Left renal pelvis (tissue), 4 donors: ENCODE measurements at regions not wholly inside any gene's neighbourhood (a gene's known extent, or its start where the extent isn't known, plus 50 kb on each side); places are given as distances from the start of the nearest gene placed in this dataset.
"Not testable (repeated sequence)": the region's sequence is repeated elsewhere in the genome, so short reads cannot be mapped to it uniquely, and the experiment has no call there.

Source experiments
- DNase-seq, 4 donors: peaks; one replicate each; pipeline ENCODE4 v3.0.0-alpha.2; 2013; ENCODE audit warnings: low read depth in 4 of 4, low spot score in 3 of 4

- DNase-seq, result no peak
Observed at GRCh38 chr2:106293271-106293783, 99.2 kb upstream of the UXS1 start.

- no peak for DNase-seq
Observed at GRCh38 chr2:106292627-106293026, 98.5 kb upstream of the UXS1 start.

GRCh38 chr2:106288873-106289272, 94.8 kb upstream of the UXS1 start:
- DNase-seq, result no peak

- no peak for DNase-seq
Observed at GRCh38 chr2:106285237-106285829, 91.2 kb upstream of the UXS1 start.

GRCh38 chr2:106284691-106285202, 90.6 kb upstream of the UXS1 start:
- DNase-seq, result no peak

- no peak for DNase-seq
Observed at GRCh38 chr2:106284255-106284654, 90.2 kb upstream of the UXS1 start.

- not testable (repeated sequence) for DNase-seq
Observed at GRCh38 chr2:106283228-106284152, 89.4 kb upstream of the UXS1 start.

GRCh38 chr2:106282462-106283170, 88.5 kb upstream of the UXS1 start:
- DNase-seq, result no peak

- not testable (repeated sequence) for DNase-seq
Observed at GRCh38 chr2:106281907-106282430, 87.9 kb upstream of the UXS1 start.

GRCh38 chr2:106280722-106281446, 86.8 kb upstream of the UXS1 start:
- DNase-seq, result no peak

- DNase-seq, result no peak
Observed at GRCh38 chr2:106280224-106280623, 86.1 kb upstream of the UXS1 start.

GRCh38 chr2:106278112-106278876, 84.2 kb upstream of the UXS1 start:
- DNase-seq, result no peak

GRCh38 chr2:106277426-106277825, 83.3 kb upstream of the UXS1 start:
- DNase-seq, result no peak

GRCh38 chr2:106275971-106276370, 81.9 kb upstream of the UXS1 start:
- DNase-seq, result no peak

- no peak for DNase-seq
Observed at GRCh38 chr2:106274668-106275067, 80.6 kb upstream of the UXS1 start.

GRCh38 chr2:106272216-106272807, 78.2 kb upstream of the UXS1 start:
- DNase-seq, result no peak

- DNase-seq, result no peak
Observed at GRCh38 chr2:106270471-106270891, 76.4 kb upstream of the UXS1 start.

GRCh38 chr2:106269591-106270291, 75.6 kb upstream of the UXS1 start:
- no peak for DNase-seq
